OCI-LY1 (cell line): ENCODE measurements at regions not wholly inside any gene's neighbourhood (a gene's known extent, or its start where the extent isn't known, plus 50 kb on each side); places are given as distances from the start of the nearest gene placed in this dataset.

Source experiments
- H2AFZ ChIP-seq: fragments of 200-600 bp; sonication (generic), shearing (Covaris generic); 2 replicates; pipeline ENCODE4 v1.6.0; 2014; ENCODE audit warnings: antibody characterized with exemption, mild to moderate bottlenecking, low read length
- H3F3A ChIP-seq: fragments of 200-600 bp; sonication (generic), shearing (Covaris generic); 2 replicates; pipeline ENCODE4 v1.6.0; 2014; ENCODE audit warnings: mild to moderate bottlenecking, antibody characterized with exemption, low read length, moderate library complexity; ENCODE audit not compliant: insufficient read depth
- H3K27ac ChIP-seq: fragments of 200-600 bp; sonication (generic); 2 replicates; pipeline ENCODE4 v1.5.1; 2014; ENCODE audit warnings: low read length, mixed run types, mild to moderate bottlenecking, low read depth; ENCODE audit not compliant: poor library complexity, severe bottlenecking
- H3K27me3 ChIP-seq: fragments of 200-600 bp; sonication (generic); 2 replicates; pipeline ENCODE4 v1.6.0; 2014; ENCODE audit warnings: antibody characterized with exemption, mild to moderate bottlenecking, low read length, moderate library complexity; ENCODE audit not compliant: insufficient read depth
- H3K36me3 ChIP-seq: fragments of 200-600 bp; sonication (generic); 2 replicates; pipeline ENCODE4 v1.6.1; 2014; ENCODE audit warnings: mild to moderate bottlenecking, antibody characterized with exemption, low read length, moderate library complexity, mixed read lengths; ENCODE audit not compliant: insufficient read depth
- H3K4me1 ChIP-seq: fragments of 200-600 bp; sonication (generic); 2 replicates; pipeline ENCODE4 v1.5.1; 2014; ENCODE audit warnings: mild to moderate bottlenecking, low read length, moderate library complexity; ENCODE audit not compliant: insufficient read depth, severe bottlenecking
- H3K4me2 ChIP-seq: fragments of 200-600 bp; sonication (generic), shearing (Covaris generic); 2 replicates; pipeline ENCODE4 v1.6.1; 2014; ENCODE audit warnings: low read length
- H3K4me3 ChIP-seq: fragments of 200-600 bp; sonication (generic); 2 replicates; pipeline ENCODE4 v1.5.1; 2014; ENCODE audit warnings: low read length, low read depth, mild to moderate bottlenecking, mixed read lengths; ENCODE audit not compliant: poor library complexity, severe bottlenecking
- H3K79me2 ChIP-seq: fragments of 200-600 bp; shearing (Covaris generic); 2 replicates; pipeline ENCODE4 v1.6.1; 2016; ENCODE audit warnings: mixed run types, low read length, mixed read lengths; ENCODE audit not compliant: insufficient read depth
- H3K9ac ChIP-seq: fragments of 200-600 bp; sonication (generic), shearing (Covaris generic); 2 replicates; pipeline ENCODE4 v1.6.1; 2014; ENCODE audit warnings: mild to moderate bottlenecking, low read length, mixed read lengths
- H3K9me2 ChIP-seq: fragments of 200-600 bp; sonication (generic), shearing (Covaris generic); 2 replicates; pipeline ENCODE4 v1.6.1; 2014; ENCODE audit warnings: low read depth, mild to moderate bottlenecking, low read length, mixed read lengths
- H3K9me3 ChIP-seq: fragments of 200-600 bp; shearing (Covaris generic); 2 replicates; pipeline ENCODE4 v1.6.1; 2014; ENCODE audit warnings: low read length, mixed read lengths
- H4K20me1 ChIP-seq: fragments of 200-600 bp; sonication (generic), shearing (Covaris generic); 2 replicates; pipeline ENCODE4 v1.6.0; 2016; ENCODE audit warnings: mild to moderate bottlenecking, low read length; ENCODE audit not compliant: insufficient read depth
- CTCF ChIP-seq: fragments of 200-600 bp; sonication (generic), shearing (Covaris generic); IDR thresholded peaks from 2 replicates; pipeline ENCODE4 v1.5.1; 2017; ENCODE audit warnings: mild to moderate bottlenecking, antibody characterized with exemption, low read length, moderate library complexity, mixed read lengths
- EZH2 ChIP-seq: fragments of 200-600 bp; sonication (generic), shearing (Covaris generic); IDR thresholded peaks from 2 replicates; pipeline ENCODE4 v1.8.0; 2017; ENCODE audit warnings: borderline replicate concordance, mixed run types, mild to moderate bottlenecking, antibody characterized with exemption, low read length, moderate library complexity, mixed read lengths

GRCh38 chr5:90161414-90161813 lies 248.1 kb downstream of the CETN3 start:
- no peaks in the 10 kb centered on the region for H3K9me2 ChIP-seq
- H3K27ac ChIP-seq: no peak overlapping the region
- no peaks in the 10 kb centered on the region for H3K4me1 ChIP-seq
- no peaks in the 10 kb centered on the region for H4K20me1 ChIP-seq
- no peak overlapping the region for H2AFZ ChIP-seq
- no peak overlapping the region for H3K9ac ChIP-seq
- H3F3A ChIP-seq: no peaks in the 10 kb centered on the region
- H3K79me2 ChIP-seq: no peaks in the 10 kb centered on the region
- no peaks in the 10 kb centered on the region for H3K27me3 ChIP-seq
- no peak overlapping the region for H3K4me3 ChIP-seq
- no peaks in the 10 kb centered on the region for H3K9me3 ChIP-seq
- H3K36me3 ChIP-seq: no peaks in the 10 kb centered on the region
- H3K4me2 ChIP-seq: no peak overlapping the region
- no peak for TF ChIP-seq EZH2
- peak; percentile 37; the same call in 1 of the 2 replicates for TF ChIP-seq CTCF

GRCh38 chr5:90158131-90158530 lies 251.4 kb downstream of the CETN3 start:
- Histone ChIP-seq H3K27ac (no peak overlapping the region), H3K79me2 (no peaks in the 10 kb centered on the region), H3K9ac (no peak overlapping the region), H3K4me1 (no peaks in the 10 kb centered on the region), H3K9me3 (no peaks in the 10 kb centered on the region), H3K9me2 (no peaks in the 10 kb centered on the region), H3K4me2 (no peak overlapping the region), H3F3A (no peaks in the 10 kb centered on the region), H3K36me3 (no peaks in the 10 kb centered on the region), H4K20me1 (no peaks in the 10 kb centered on the region), H2AFZ (no peak overlapping the region), H3K27me3 (no peaks in the 10 kb centered on the region), H3K4me3 (no peak overlapping the region)
- no peak for TF ChIP-seq EZH2
- no peak for TF ChIP-seq CTCF

GRCh38 chr5:90153031-90153430 lies 256.5 kb downstream of the CETN3 start:
- no peaks in the 10 kb centered on the region for H3K79me2 ChIP-seq
- no peak overlapping the region for H3K4me2 ChIP-seq
- no peaks in the 10 kb centered on the region for H3K4me1 ChIP-seq
- no peaks in the 10 kb centered on the region for H3K36me3 ChIP-seq
- H3K27ac ChIP-seq: no peak overlapping the region
- TF ChIP-seq CTCF: no peak
- TF ChIP-seq EZH2: no peak
- no peaks in the 10 kb centered on the region for H3K9me3 ChIP-seq
- H3K4me3 ChIP-seq: no peak overlapping the region
- H3K27me3 ChIP-seq: no peaks in the 10 kb centered on the region
- no peak overlapping the region for H2AFZ ChIP-seq
- H3F3A ChIP-seq: no peaks in the 10 kb centered on the region
- H3K9ac ChIP-seq: no peak overlapping the region
- H4K20me1 ChIP-seq: no peaks in the 10 kb centered on the region
- no peaks in the 10 kb centered on the region for H3K9me2 ChIP-seq
